ENCODE measurements at regions not wholly inside any gene's neighbourhood (a gene's known extent, or its start where the extent isn't known, plus 50 kb on each side); places are given as distances from the start of the nearest gene placed in this dataset.
A peak's percentile ranks its signal among the peaks of the same experiment; 100 is the strongest.

- Histone ChIP-seq H3K36me3 (ENCODE audit: control insufficient read depth in 2 of 3, insufficient read depth in 3 of 3, low read length in 3 of 3) (no peaks in the 10 kb centered on the region), H3K27ac (ENCODE audit: low read depth in 2 of 2, low read length in 2 of 2) (no peak overlapping the region), H3K9ac (ENCODE audit: low read length in 3 of 3) (no peak overlapping the region), H3K27me3 (ENCODE audit: control insufficient read depth, insufficient read depth, low read length) (no peaks in the 10 kb centered on the region), H3K9me3 (ENCODE audit: control insufficient read depth in 2 of 3, insufficient read depth in 1 of 3, low read length in 3 of 3) (no peaks in the 10 kb centered on the region), H3K4me3 (ENCODE audit: low read length in 3 of 3) (no peak overlapping the region), H3K4me1 (ENCODE audit: control insufficient read depth in 2 of 3, insufficient read depth in 2 of 3, low read depth in 1 of 3, low read length in 3 of 3) (peaks cover 0 to 7% (median 0%) of the 10 kb centered on the region in 3 donors)
- FAIRE-seq (no peak), DNase-seq (peak in 2 of 5 donors; percentile 31 to 51)
- intact Hi-C loops (cut with DNase I): no loop called here
- TF ChIP-seq CTCF (IDR thresholded peaks at IDR 0.05; ENCODE audit: borderline replicate concordance, extremely low read depth, insufficient read depth): no peak
These were observed 183.7 kb upstream of the CAMK1G start for GRCh38 chr1:209399800-209400199.

GRCh38 chr1:209400351-209401220, 182.9 kb upstream of the CAMK1G start:
- FAIRE-seq (no peak), DNase-seq (no peak)
- peaks cover 0 to 7% (median 0%) of the 10 kb centered on the region in 3 donors for H3K4me1 ChIP-seq (ENCODE audit: control insufficient read depth in 2 of 3, insufficient read depth in 2 of 3, low read depth in 1 of 3, low read length in 3 of 3)
- no peak for TF ChIP-seq CTCF (IDR thresholded peaks at IDR 0.05; ENCODE audit: borderline replicate concordance, extremely low read depth, insufficient read depth)
- no peak overlapping the region for H3K27ac ChIP-seq (ENCODE audit: low read depth in 2 of 2, low read length in 2 of 2)
- no peaks in the 10 kb centered on the region for H3K9me3 ChIP-seq (ENCODE audit: control insufficient read depth in 2 of 3, insufficient read depth in 1 of 3, low read length in 3 of 3)
- no peak overlapping the region for H3K9ac ChIP-seq (ENCODE audit: low read length in 3 of 3)
- no peak overlapping the region for H3K4me3 ChIP-seq (ENCODE audit: low read length in 3 of 3)
- intact Hi-C loops (cut with DNase I): no loop called here
- no peaks in the 10 kb centered on the region for H3K27me3 ChIP-seq (ENCODE audit: control insufficient read depth, insufficient read depth, low read length)
- H3K36me3 ChIP-seq (ENCODE audit: control insufficient read depth in 2 of 3, insufficient read depth in 3 of 3, low read length in 3 of 3): no peaks in the 10 kb centered on the region

GRCh38 chr1:209402697-209403096, 180.8 kb upstream of the CAMK1G start:
- Histone ChIP-seq H3K36me3 (ENCODE audit: control insufficient read depth in 2 of 3, insufficient read depth in 3 of 3, low read length in 3 of 3) (no peaks in the 10 kb centered on the region), H3K4me3 (ENCODE audit: low read length in 3 of 3) (no peak overlapping the region), H3K4me1 (ENCODE audit: control insufficient read depth in 2 of 3, insufficient read depth in 2 of 3, low read depth in 1 of 3, low read length in 3 of 3) (peaks cover 0 to 7% (median 0%) of the 10 kb centered on the region in 3 donors), H3K27me3 (ENCODE audit: control insufficient read depth, insufficient read depth, low read length) (no peaks in the 10 kb centered on the region), H3K27ac (ENCODE audit: low read depth in 2 of 2, low read length in 2 of 2) (no peak overlapping the region), H3K9ac (ENCODE audit: low read length in 3 of 3) (no peak overlapping the region), H3K9me3 (ENCODE audit: control insufficient read depth in 2 of 3, insufficient read depth in 1 of 3, low read length in 3 of 3) (no peaks in the 10 kb centered on the region)
- no peak for TF ChIP-seq CTCF (IDR thresholded peaks at IDR 0.05; ENCODE audit: borderline replicate concordance, extremely low read depth, insufficient read depth)
- intact Hi-C loops (cut with DNase I): no loop called here
- FAIRE-seq (no peak), DNase-seq (no peak)
